ENCODE measurements at regions not wholly inside any gene's neighbourhood (a gene's known extent, or its start where the extent isn't known, plus 50 kb on each side); places are given as distances from the start of the nearest gene placed in this dataset.

- TF ChIP-seq CTCF (IDR thresholded peaks at IDR 0.05; ENCODE audit: insufficient read depth, low read length, poor library complexity, severe bottlenecking) (no peak), EZH2phosphoT487 (conservative IDR thresholded peaks at IDR 0.05; ENCODE audit: low read length) (no peak)
These were observed 291.6 kb upstream of the TGFBR2 start for GRCh38 chr3:30314757-30315325.

Measured in SU-DHL-6 (cell line).